GM19463 (cell line): ENCODE measurements at regions not wholly inside any gene's neighbourhood (a gene's known extent, or its start where the extent isn't known, plus 50 kb on each side); places are given as distances from the start of the nearest gene placed in this dataset.

Experiments used
- ATAC-seq: cut with Tn5 transposase; IDR thresholded peaks from one replicate; pipeline ENCODE4 v1.9.1; 2021; ENCODE audit warnings: mild to moderate bottlenecking, moderate library complexity; ENCODE audit not compliant: unreplicated experiment

- ATAC-seq, result no peak
Measured at GRCh38 chr15:94535298-94536048, 304.1 kb downstream of the MCTP2 start.

DNA sequence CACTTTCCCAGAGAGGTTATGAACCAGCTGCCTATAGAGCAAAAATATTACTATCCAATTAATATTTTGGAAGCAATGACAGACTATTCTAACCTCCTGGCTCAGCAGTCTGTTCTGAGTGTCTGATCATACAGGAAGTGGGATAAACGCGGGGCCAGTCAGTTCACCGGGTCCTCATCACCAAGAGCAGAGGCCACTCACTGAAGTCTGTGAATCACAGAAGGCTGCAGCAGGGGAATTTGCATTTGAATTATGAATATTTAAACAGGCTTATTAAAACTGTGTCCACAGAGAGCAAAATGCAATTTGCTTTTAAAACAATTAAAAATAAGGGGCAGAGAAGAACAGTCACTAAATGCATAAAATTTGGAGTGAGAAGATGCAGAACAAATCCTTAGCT, 305.2 kb downstream of the MCTP2 start:
- no peak for ATAC-seq

GRCh38 chr15:94538280-94538679, 306.9 kb downstream of the MCTP2 start:
- ATAC-seq, result no peak

DNA sequence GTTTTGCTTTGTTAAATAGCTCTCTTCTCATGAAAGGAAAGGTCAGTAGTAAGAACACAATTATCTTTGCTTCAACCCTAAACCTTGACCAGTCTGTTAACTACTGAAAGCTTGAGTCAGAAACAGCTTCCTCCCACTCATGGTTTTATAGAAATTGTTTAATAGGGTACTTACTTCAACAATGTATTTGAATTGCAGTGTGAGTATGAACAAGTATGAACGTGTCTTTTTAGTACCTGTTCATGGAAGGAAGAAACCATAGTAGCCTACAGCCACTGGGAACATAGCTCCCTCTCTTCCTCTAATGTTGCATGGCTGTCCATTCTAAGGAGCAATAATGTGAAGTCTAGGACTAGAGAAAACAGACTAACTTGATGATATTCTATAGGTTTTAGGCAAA, 311.0 kb downstream of the MCTP2 start:
- no peak for ATAC-seq

- ATAC-seq, result no peak
Measured at GRCh38 chr15:94546808-94547207, 315.4 kb downstream of the MCTP2 start.

DNA sequence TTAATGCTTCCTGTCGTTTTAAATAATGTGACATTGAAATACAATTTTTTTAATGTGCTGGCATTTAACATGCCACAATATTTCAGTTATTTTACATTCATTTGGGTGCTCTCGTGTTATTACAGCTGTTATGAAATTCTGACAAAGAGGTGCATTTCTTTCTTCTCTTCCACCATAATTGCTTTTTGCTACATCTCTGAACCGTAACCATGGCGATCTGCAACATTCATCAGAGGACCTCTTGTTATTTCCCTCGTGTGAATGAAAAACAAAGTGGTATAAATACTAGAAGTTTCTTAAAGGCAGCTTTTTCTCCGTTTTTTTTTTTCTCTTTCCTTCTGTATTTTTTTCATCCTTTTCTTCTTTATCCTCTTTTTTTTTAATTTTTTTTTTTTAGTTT, 316.4 kb downstream of the MCTP2 start:
- no peak for ATAC-seq

DNA sequence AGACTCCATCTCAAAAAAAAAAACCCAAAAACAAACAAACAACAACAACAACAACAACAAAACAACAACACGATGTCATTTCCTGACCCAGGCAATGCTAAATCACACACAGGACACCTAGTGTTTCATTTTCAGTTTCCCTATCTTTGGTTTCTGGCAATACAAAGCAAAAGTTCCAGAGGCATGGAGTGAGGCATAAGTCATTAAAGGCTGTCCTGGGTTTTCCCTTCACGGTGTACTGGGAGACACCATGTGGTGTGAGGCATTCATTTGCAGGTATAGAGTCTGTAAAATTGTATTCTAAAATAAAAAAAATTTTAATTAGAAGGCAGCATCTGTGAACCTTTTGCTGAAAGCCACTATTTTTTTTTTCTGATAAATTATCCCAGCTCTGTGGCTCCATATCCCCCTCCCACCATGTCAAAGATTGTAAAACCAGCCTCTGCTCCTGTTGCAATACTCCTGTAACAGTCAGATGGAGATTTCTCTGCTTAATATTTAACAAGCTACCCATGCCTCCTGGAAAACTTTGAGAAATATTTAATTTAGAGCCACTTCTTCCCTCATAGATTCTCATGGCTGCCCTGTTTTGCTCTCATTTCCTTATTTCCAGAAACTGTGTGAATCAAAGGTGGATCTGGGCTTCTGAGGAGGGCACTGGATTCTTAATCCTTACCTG, 324.6 kb downstream of the MCTP2 start:
- ATAC-seq, result no peak

DNA sequence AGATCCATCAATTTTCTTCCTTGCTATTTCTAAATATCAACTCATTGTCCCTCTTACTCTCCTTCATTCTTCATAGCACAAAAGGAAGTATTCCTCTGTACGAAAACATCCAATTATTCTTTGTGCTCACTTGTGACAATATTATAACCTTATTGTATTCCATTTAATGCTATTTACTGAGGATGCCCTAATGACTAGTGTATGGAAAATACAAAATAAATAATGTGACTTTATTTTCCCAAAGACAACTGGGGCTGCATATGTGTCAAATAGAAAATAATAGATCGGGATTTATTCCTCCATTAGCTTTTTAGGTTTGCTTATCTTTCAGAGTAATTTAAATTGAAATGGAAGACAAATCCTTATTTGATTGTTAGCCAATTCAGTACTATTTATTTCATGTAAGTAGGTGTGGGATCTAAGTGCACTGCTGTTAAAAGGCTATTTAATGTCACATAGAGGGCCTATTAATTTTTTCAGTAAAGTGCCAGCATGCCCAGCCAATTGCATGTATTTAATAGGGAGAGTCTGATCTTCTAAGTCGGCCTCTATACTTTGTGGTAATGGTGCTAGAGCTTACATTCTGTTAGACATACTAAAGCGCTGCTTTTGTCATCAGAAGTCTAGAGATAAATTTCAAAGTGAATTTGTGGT, 329.8 kb downstream of the MCTP2 start:
- no peak for ATAC-seq

- no peak for ATAC-seq
Measured at GRCh38 chr15:94563456-94563855, 332.1 kb downstream of the MCTP2 start.

DNA sequence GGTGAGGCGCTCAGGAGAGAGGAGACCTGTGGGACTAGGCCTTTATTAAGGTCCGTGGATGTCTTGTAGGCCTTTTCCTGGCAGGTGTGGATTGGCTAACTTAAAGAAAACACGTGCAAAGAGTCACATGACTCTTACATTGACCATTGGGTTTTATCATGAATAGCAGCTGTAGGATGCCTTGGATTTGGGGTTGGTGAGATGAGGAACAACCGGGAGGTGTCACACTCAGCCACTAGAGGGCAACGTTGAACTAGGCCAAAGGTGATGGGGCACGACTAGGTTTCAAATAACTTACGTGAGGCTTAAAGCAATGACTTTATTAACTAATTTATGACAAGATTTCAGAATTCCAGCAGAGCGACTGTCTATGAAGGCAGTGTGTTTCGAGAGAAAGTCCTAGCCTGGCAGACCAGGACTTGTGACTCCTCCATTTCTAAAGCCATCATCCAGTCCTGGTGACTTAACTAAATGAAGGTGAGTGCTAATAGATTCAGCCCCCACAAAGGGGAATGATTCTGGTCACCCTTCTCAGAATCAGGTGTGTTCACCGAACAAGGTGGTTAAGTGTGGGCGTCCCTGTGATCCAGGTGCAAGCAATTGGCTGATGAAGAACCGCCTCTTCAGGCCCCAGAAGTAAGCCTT, 345.6 kb downstream of the MCTP2 start:
- peak; percentile 77 for ATAC-seq

- ATAC-seq, result no peak
Measured at GRCh38 chr15:94579286-94579685, 347.9 kb downstream of the MCTP2 start.

DNA sequence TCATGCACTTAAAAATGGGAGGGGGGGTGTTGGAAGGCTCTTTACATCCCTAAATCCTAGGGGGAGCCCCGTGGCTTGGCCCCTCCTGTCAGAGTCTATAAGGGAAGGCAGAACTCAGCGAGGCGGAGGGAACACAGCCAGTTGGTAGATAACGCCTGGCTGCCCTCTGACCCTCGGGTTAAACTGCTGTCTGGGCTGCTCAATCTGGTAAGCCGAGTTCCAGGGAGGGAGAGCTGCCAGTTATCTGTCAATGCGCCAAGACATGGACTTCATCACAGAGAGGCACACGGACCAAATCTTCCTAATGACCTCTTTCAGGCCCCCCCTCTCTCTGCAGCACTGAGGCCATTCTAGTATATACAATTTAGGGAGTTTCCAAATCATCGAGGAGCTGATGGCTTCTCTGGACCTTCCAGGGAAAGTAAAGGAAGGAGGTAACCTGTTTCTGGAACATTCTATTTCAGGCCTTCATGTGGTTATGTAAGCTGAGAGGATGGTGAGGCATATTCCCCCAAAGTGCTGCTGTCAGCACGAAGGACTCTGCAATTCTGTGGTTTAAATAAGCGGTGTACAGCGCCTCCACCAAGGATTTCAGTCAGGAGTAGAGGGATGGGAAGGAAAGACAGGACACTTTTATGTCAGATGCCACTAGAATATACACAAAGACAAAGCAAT, 349.0 kb downstream of the MCTP2 start:
- no peak for ATAC-seq

DNA sequence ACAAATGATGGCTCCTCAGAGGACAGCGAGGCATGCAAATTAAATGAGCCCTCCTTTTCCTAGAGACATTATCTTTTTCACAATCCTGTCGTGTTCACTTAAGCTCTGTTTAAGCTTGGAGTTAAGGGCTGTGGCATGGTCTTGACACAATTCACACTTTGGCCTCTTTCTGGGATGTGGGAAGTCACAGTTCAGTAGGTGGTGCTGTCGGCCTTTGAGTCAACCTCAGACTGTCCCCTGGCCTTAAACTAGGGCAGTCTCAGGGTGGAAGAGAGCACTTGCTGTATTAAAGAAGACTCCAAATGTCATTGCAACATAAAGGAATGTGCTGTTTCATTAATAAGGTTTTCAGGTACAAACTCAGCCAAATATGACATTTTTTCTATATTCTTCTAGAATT, 351.0 kb downstream of the MCTP2 start:
- ATAC-seq, result peak; percentile 43

DNA sequence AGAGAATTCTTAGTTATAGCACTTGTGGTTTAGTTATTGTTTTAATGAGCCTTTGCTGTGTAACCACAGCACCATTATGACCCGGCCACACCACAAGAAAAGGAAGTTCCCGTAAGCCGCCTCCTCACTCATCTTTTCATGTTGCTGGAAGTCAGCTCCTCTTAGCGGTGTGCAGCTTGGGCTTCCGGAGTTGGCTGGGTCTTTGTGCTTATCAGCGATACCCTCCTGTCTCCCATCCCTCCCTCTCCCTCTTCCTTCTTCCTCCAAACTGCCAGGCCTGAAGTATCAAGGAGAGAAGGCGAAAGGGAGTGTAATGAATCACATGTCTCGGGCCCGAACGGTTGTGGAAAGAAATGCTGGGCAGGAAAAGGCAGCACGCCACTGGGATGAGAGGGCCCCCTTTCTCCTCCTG, 353.5 kb downstream of the MCTP2 start:
- peak; percentile 80 for ATAC-seq

DNA sequence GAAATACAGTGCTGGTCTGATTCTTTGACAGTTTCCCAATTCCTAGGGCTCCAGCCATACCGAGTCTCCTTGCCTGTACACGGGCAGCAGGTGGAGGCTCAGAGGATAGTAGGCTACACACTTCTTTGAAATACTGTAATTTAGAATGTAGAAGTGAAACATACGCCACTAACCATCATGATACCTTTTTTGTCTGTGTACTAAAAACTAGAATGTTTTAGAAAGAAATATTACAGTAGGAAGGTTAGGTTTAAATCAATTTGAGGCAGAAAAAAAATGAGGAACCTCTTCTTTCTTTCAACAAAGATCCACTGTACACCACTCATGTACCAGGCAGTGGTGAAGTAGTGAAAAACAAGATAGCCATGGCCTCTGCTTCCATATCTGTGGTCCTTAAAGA, 354.7 kb downstream of the MCTP2 start:
- ATAC-seq, result peak; percentile 52

GRCh38 chr15:94587113-94587512, 355.8 kb downstream of the MCTP2 start:
- no peak for ATAC-seq

DNA sequence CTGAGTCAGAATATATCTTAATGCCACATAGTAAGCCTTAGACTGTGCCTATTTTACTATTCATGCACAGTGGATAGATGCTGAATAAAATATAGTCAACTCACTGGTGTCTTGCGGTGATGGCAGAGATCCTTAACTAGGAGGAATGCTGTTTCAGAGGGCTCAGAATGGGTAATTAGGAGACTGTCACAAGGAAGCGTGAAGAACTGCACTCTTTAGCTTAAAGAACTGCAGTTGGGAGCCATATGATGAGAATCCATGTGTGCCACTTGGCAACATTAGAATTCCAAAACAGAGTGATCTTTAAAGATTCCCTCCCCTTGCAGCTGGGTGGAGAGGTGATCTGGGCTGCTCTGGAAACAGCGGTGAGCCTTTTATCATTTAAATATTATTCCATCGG, 357.6 kb downstream of the MCTP2 start:
- ATAC-seq, result no peak

DNA sequence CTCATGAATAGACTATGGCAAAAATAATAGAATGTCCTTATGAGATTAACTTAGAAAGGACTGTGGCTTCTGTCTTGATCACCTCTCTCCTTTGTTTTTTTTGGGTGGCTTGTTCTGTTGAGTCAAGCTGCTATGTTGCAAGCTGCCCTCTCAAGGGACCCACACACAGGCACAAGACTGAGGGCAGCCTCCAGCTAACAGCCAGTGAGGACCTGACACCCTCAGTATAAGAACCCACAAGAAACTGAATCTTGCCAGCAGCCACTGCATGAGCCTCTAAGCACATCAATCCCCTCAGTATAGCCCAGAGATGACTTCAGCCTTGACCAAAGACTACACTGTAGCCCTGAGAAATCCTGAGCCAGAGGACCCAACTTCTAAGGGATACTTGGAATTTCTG, 361.1 kb downstream of the MCTP2 start:
- no peak for ATAC-seq

DNA sequence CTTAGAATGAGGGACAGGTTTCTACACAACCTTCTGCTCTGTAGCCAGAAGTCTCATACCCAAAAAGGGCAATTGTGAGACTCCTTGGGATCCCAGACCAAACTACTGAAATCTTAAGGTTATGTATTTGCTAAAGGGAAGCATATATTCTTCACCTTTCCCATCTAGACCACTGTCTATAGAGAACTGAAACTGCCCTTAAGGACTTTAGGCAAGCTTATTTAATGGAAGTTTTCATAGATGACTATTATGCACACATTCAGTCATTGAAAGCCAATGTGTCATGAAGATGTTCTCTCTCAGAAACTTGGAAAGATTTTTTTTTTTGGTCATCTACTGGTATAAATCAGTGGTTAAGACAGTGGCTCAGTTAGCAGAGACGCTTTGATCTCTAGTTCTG, 365.3 kb downstream of the MCTP2 start:
- no peak for ATAC-seq

- no peak for ATAC-seq
Measured at GRCh38 chr15:94600505-94600904, 369.1 kb downstream of the MCTP2 start.
